HAP-1 (cell line): ENCODE measurements at regions not wholly inside any gene's neighbourhood (a gene's known extent, or its start where the extent isn't known, plus 50 kb on each side); places are given as distances from the start of the nearest gene placed in this dataset.
"Not testable (repeated sequence)": the region's sequence is repeated elsewhere in the genome, so short reads cannot be mapped to it uniquely, and the experiment has no call there.

ENCODE experiments used
- DNase-seq, 2 experiments: peaks; one replicate each; pipeline ENCODE4 v3.0.0-alpha.2; 2016 to 2020; ENCODE audit warnings: low spot score in 2 of 2
- H3K27me3 ChIP-seq: fragments of 250-450 bp; sonication (Bioruptor Pico); 2 replicates; pipeline ENCODE4 v1.5.1; 2020; ENCODE audit warnings: low read depth, mild to moderate bottlenecking, moderate library complexity
- H3K36me3 ChIP-seq: fragments of 250-450 bp; sonication (Bioruptor Pico); replicated peaks from 2 replicates; pipeline ENCODE4 v1.5.1; 2020; ENCODE audit warnings: mild to moderate bottlenecking
- H3K4me1 ChIP-seq: fragments of 250-450 bp; sonication (Bioruptor Pico); 2 replicates; pipeline ENCODE4 v1.5.1; 2020; ENCODE audit warnings: mild to moderate bottlenecking
- H3K4me3 ChIP-seq: fragments of 250-450 bp; sonication (Bioruptor Pico); 2 replicates; pipeline ENCODE4 v1.5.1; 2020; ENCODE audit warnings: mild to moderate bottlenecking, moderate library complexity
- H3K9me3 ChIP-seq: fragments of 250-450 bp; sonication (Bioruptor Pico); 2 replicates; pipeline ENCODE4 v1.5.1; 2020; ENCODE audit warnings: mild to moderate bottlenecking, moderate library complexity
- in situ Hi-C: fragments of 300-500 bp; cut with MboI; formaldehyde crosslinking; loops from 3 replicates; pipeline ENCODE4 v1.14.3; 2020; ENCODE audit warnings: low sequenced_read_pairs, inconsistent platforms, mixed read lengths

GRCh38 chr1:610538-610937 is 75.9 kb downstream of the OR4F16 start:
- H3K4me3 ChIP-seq, H3K36me3 ChIP-seq, H3K27me3 ChIP-seq, H3K4me1 ChIP-seq, DNase-seq, in situ Hi-C loops, H3K9me3 ChIP-seq: not testable (repeated sequence)

GRCh38 chr1:609161-609560 is 77.3 kb downstream of the OR4F16 start:
- in situ Hi-C loops, H3K4me3 ChIP-seq, H3K36me3 ChIP-seq, H3K4me1 ChIP-seq, H3K27me3 ChIP-seq, DNase-seq, H3K9me3 ChIP-seq: not testable (repeated sequence)

GRCh38 chr1:605279-605678 is 81.2 kb downstream of the OR4F16 start:
- H3K4me3 ChIP-seq, H3K36me3 ChIP-seq, H3K27me3 ChIP-seq, H3K4me1 ChIP-seq, H3K9me3 ChIP-seq, in situ Hi-C loops: not testable (repeated sequence)
- DNase-seq: peak in 1 of 2 experiments; percentile 6

- in situ Hi-C loops, H3K4me1 ChIP-seq, DNase-seq, H3K4me3 ChIP-seq, H3K36me3 ChIP-seq, H3K9me3 ChIP-seq, H3K27me3 ChIP-seq: not testable (repeated sequence)
Measured at GRCh38 chr1:588211-588610, 98.2 kb downstream of the OR4F16 start.

- peak in 1 of 2 experiments; percentile 81 for DNase-seq
- H3K9me3 ChIP-seq, in situ Hi-C loops, H3K27me3 ChIP-seq, H3K4me1 ChIP-seq, H3K4me3 ChIP-seq, H3K36me3 ChIP-seq: not testable (repeated sequence)
Measured at GRCh38 chr1:585992-586391, 100.5 kb downstream of the OR4F16 start.
